GM12873 (cell line): ENCODE measurements at regions not wholly inside any gene's neighbourhood (a gene's known extent, or its start where the extent isn't known, plus 50 kb on each side); places are given as distances from the start of the nearest gene placed in this dataset.

Experiments
- TF ChIP-seq, protein P1 (sequence below): IDR thresholded peaks from 2 replicates; pipeline ENCODE4 v1.5.1; 2012; ENCODE audit warnings: low read depth, mild to moderate bottlenecking, moderate library complexity, low read length, control low read depth; ENCODE audit not compliant: insufficient read depth; ENCODE audit errors: missing control alignments

GRCh38 chr3:22612927-22613326, 590.2 kb upstream of the UBE2E2 start:
- TF ChIP-seq, protein P1, sequence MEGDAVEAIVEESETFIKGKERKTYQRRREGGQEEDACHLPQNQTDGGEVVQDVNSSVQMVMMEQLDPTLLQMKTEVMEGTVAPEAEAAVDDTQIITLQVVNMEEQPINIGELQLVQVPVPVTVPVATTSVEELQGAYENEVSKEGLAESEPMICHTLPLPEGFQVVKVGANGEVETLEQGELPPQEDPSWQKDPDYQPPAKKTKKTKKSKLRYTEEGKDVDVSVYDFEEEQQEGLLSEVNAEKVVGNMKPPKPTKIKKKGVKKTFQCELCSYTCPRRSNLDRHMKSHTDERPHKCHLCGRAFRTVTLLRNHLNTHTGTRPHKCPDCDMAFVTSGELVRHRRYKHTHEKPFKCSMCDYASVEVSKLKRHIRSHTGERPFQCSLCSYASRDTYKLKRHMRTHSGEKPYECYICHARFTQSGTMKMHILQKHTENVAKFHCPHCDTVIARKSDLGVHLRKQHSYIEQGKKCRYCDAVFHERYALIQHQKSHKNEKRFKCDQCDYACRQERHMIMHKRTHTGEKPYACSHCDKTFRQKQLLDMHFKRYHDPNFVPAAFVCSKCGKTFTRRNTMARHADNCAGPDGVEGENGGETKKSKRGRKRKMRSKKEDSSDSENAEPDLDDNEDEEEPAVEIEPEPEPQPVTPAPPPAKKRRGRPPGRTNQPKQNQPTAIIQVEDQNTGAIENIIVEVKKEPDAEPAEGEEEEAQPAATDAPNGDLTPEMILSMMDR = no peak

DNA sequence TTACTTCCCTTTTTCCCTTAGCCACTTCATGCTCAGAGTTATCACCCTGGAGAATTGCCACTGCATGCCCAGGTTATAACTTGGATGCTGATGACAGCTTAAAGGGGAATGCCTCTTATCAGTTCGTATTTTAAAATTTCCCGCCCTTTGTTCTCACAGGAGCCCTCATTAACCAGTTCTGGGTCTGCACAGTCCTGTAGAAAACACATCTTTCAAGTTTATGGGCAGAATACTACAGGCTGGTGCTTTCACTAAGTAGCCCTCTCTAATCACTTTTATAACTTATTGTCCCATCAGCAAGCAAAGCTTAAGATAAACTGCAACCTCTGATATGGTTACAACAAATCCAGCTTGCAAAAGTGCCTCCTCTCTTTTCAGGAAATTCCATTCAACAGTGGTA, 587.3 kb upstream of the UBE2E2 start:
- TF ChIP-seq, protein P1 = no peak

DNA sequence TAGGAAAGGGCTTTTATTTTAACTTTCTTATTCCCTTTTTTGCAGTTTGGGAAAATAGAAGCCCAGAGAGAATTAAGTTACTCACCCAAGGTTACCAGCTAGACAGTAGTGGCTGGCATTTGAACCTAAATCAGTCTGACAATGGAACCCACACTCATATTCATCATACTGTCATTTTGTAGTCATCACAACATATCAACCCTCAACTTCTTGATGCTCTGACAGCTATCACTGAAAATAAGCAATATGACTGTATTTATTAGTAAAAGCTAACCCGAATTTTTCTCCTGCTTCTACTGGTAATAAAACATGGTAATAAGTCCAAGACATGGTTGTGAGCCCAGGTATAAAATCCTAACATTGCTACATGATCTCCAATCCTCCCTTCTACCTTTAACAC, 585.8 kb upstream of the UBE2E2 start:
- TF ChIP-seq, protein P1 = no peak

- TF ChIP-seq, protein P1 = no peak
These were observed 582.6 kb upstream of the UBE2E2 start for GRCh38 chr3:22620498-22620897.

GRCh38 chr3:22621205-22621809, 581.8 kb upstream of the UBE2E2 start:
- TF ChIP-seq, protein P1 = no peak

DNA sequence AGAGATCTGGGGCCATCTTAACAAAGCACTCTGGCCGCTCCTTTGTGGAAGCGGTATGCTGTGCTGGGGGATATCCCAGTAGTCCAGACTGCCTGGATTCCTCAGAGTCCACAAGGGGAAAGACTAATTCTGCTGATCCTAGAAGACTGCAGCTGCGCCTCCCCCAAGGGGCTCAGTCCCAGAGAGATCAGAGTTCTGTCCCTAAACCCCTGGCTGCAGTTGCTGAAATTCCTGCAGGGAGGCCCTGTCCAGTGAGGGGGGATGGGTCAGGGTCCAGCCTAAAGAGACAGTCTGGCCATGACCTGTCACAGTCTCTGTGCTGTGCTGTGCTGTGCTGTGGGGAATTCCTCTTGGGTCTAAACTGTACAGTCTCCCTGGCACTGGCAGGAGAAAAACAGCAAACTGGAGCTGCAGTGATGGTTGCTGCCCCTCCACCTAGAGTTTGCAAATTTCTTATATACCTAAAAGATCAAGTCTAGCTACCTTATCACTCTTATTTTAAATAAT, 575.1 kb upstream of the UBE2E2 start:
- TF ChIP-seq, protein P1 = no peak

GRCh38 chr3:22632536-22632935, 570.6 kb upstream of the UBE2E2 start:
- TF ChIP-seq, protein P1 = no peak
